ENCODE measurements at regions not wholly inside any gene's neighbourhood (a gene's known extent, or its start where the extent isn't known, plus 50 kb on each side); places are given as distances from the start of the nearest gene placed in this dataset.
"Not testable (repeated sequence)": the region's sequence is repeated elsewhere in the genome, so short reads cannot be mapped to it uniquely, and the experiment has no call there.

GRCh38 chr9:42821468-42821867 lies 638.0 kb downstream of the SPATA31A6 start:
- H3K27ac Mint-ChIP-seq, H3K9me3 Mint-ChIP-seq, H3K36me3 Mint-ChIP-seq, H3K27me3 Mint-ChIP-seq, DNase-seq, H3K4me1 Mint-ChIP-seq, ATAC-seq, POLR2A ChIA-PET, H3K4me3 Mint-ChIP-seq: not testable (repeated sequence)

GRCh38 chr9:42848156-42848555 lies 664.7 kb downstream of the SPATA31A6 start:
- H3K9me3 Mint-ChIP-seq, ATAC-seq, H3K4me3 Mint-ChIP-seq, DNase-seq, POLR2A ChIA-PET, H3K27ac Mint-ChIP-seq, H3K27me3 Mint-ChIP-seq, H3K4me1 Mint-ChIP-seq, H3K36me3 Mint-ChIP-seq: not testable (repeated sequence)

GRCh38 chr9:42850896-42851693 lies 667.6 kb downstream of the SPATA31A6 start:
- H3K4me3 Mint-ChIP-seq, H3K36me3 Mint-ChIP-seq, DNase-seq, H3K9me3 Mint-ChIP-seq, ATAC-seq, H3K27ac Mint-ChIP-seq, H3K27me3 Mint-ChIP-seq, H3K4me1 Mint-ChIP-seq, POLR2A ChIA-PET: not testable (repeated sequence)

GRCh38 chr9:42851701-42852100 lies 668.2 kb downstream of the SPATA31A6 start:
- H3K36me3 Mint-ChIP-seq, H3K9me3 Mint-ChIP-seq, POLR2A ChIA-PET, ATAC-seq, DNase-seq, H3K4me3 Mint-ChIP-seq, H3K27ac Mint-ChIP-seq, H3K4me1 Mint-ChIP-seq, H3K27me3 Mint-ChIP-seq: not testable (repeated sequence)

- H3K36me3 Mint-ChIP-seq, H3K4me1 Mint-ChIP-seq, ATAC-seq, H3K27me3 Mint-ChIP-seq, POLR2A ChIA-PET, H3K9me3 Mint-ChIP-seq: not testable (repeated sequence)
- Mint-ChIP-seq H3K27ac (peak overlapping the region in 1 of 10 donors; percentile 71), H3K4me3 (peak overlapping the region in 1 of 10 donors; percentile 90)
- peak in 2 of 10 donors; percentile 27 to 34 for DNase-seq
These were observed 668.9 kb downstream of the SPATA31A6 start for GRCh38 chr9:42852133-42852930.

GRCh38 chr9:42860133-42860532 lies 676.7 kb downstream of the SPATA31A6 start:
- ATAC-seq, H3K36me3 Mint-ChIP-seq, H3K4me3 Mint-ChIP-seq, H3K27me3 Mint-ChIP-seq, POLR2A ChIA-PET, H3K27ac Mint-ChIP-seq, H3K4me1 Mint-ChIP-seq, DNase-seq, H3K9me3 Mint-ChIP-seq: not testable (repeated sequence)

- ATAC-seq, H3K4me3 Mint-ChIP-seq, H3K36me3 Mint-ChIP-seq, H3K4me1 Mint-ChIP-seq, DNase-seq, H3K9me3 Mint-ChIP-seq, H3K27me3 Mint-ChIP-seq, H3K27ac Mint-ChIP-seq, POLR2A ChIA-PET: not testable (repeated sequence)
These were observed 679.0 kb downstream of the SPATA31A6 start for GRCh38 chr9:42862465-42862864.
